Large intestine (tissue), 3 donors: ENCODE measurements at regions not wholly inside any gene's neighbourhood (a gene's known extent, or its start where the extent isn't known, plus 50 kb on each side); places are given as distances from the start of the nearest gene placed in this dataset.

Source experiments
- DNase-seq, 2 donors: peaks; one replicate each; pipeline versions ENCODE4 v3.0.0 to v3.0.0-alpha.2; 2013
- H3K27ac ChIP-seq: one replicate; pipeline ENCODE4 v1.5.1; 2013; ENCODE audit warnings: low read length
- H3K27me3 ChIP-seq: 2 replicates; pipeline ENCODE4 v1.6.1; 2013; ENCODE audit warnings: low read length; ENCODE audit not compliant: control insufficient read depth, insufficient read depth
- H3K36me3 ChIP-seq: 2 replicates; pipeline ENCODE4 v1.6.1; 2013; ENCODE audit warnings: low read length; ENCODE audit not compliant: control insufficient read depth, insufficient read depth
- H3K4me1 ChIP-seq: one replicate; pipeline ENCODE4 v1.6.1; 2013; ENCODE audit warnings: low read length; ENCODE audit not compliant: control insufficient read depth, insufficient read depth
- H3K4me3 ChIP-seq: one replicate; pipeline ENCODE4 v1.5.1; 2013; ENCODE audit warnings: low read length
- H3K9me3 ChIP-seq: one replicate; pipeline ENCODE4 v1.6.1; 2013; ENCODE audit warnings: mild to moderate bottlenecking, low read depth, low read length, moderate library complexity; ENCODE audit not compliant: control insufficient read depth
- WGBS: methylation state at CpG from one replicate; pipeline ENCODE4 v1.1.5; 2013; ENCODE audit warnings: low lambda C conversion rate; ENCODE audit not compliant: insufficient coverage; 5-methylcytosine and 5-hydroxymethylcytosine counted together

GRCh38 chr16:77553130-77553529 lies 118.3 kb upstream of the ADAMTS18 start:
- no peaks in the 10 kb centered on the region for H3K27me3 ChIP-seq
- no peak for DNase-seq
- no peaks in the 10 kb centered on the region for H3K9me3 ChIP-seq
- no peak overlapping the region for H3K4me3 ChIP-seq
- H3K4me1 ChIP-seq = no peaks in the 10 kb centered on the region
- WGBS = no CpG with 5 or more reads among the region's 9 CpGs
- no peak overlapping the region for H3K27ac ChIP-seq
- no peaks in the 10 kb centered on the region for H3K36me3 ChIP-seq

- no peaks in the 10 kb centered on the region for H3K9me3 ChIP-seq
- H3K27me3 ChIP-seq = no peaks in the 10 kb centered on the region
- no peak overlapping the region for H3K4me3 ChIP-seq
- WGBS = 88% methylated on average over 1 of the region's 1 CpG
- no peaks in the 10 kb centered on the region for H3K36me3 ChIP-seq
- no peak overlapping the region for H3K27ac ChIP-seq
- H3K4me1 ChIP-seq = no peaks in the 10 kb centered on the region
- DNase-seq = no peak
Measured at GRCh38 chr16:77555126-77555525, 120.3 kb upstream of the ADAMTS18 start.

GRCh38 chr16:77555791-77556190 lies 121.0 kb upstream of the ADAMTS18 start:
- Histone ChIP-seq H3K36me3 (no peaks in the 10 kb centered on the region), H3K4me3 (no peak overlapping the region), H3K9me3 (no peaks in the 10 kb centered on the region), H3K27ac (peak overlapping the region; percentile 11), H3K27me3 (no peaks in the 10 kb centered on the region), H3K4me1 (no peaks in the 10 kb centered on the region)
- WGBS = 71% methylated on average over 1 of the region's 12 CpGs
- no peak for DNase-seq

- Histone ChIP-seq H3K9me3 (no peaks in the 10 kb centered on the region), H3K36me3 (no peaks in the 10 kb centered on the region), H3K4me3 (no peak overlapping the region), H3K27me3 (no peaks in the 10 kb centered on the region), H3K27ac (no peak overlapping the region), H3K4me1 (no peaks in the 10 kb centered on the region)
- 0% methylated on average over 1 of the region's 10 CpGs for WGBS
- no peak for DNase-seq
Measured at GRCh38 chr16:77556201-77556873, 121.5 kb upstream of the ADAMTS18 start.

GRCh38 chr16:77557385-77557784 lies 122.6 kb upstream of the ADAMTS18 start:
- WGBS = no CpG with 5 or more reads among the region's 2 CpGs

GRCh38 chr16:77558786-77559185 lies 124.0 kb upstream of the ADAMTS18 start:
- Histone ChIP-seq H3K27ac (no peak overlapping the region), H3K36me3 (no peaks in the 10 kb centered on the region), H3K9me3 (no peaks in the 10 kb centered on the region), H3K27me3 (no peaks in the 10 kb centered on the region), H3K4me3 (no peak overlapping the region), H3K4me1 (no peaks in the 10 kb centered on the region)
- DNase-seq = no peak
- WGBS = no CpG with 5 or more reads among the region's 2 CpGs

More at GRCh38 chr16:77557385-77557784, 122.6 kb upstream of the ADAMTS18 start:
- no peaks in the 10 kb centered on the region for H3K4me1 ChIP-seq
- no peak overlapping the region for H3K4me3 ChIP-seq
- H3K27ac ChIP-seq = no peak overlapping the region
- no peak for DNase-seq
- H3K9me3 ChIP-seq = no peaks in the 10 kb centered on the region
- no peaks in the 10 kb centered on the region for H3K36me3 ChIP-seq
- H3K27me3 ChIP-seq = no peaks in the 10 kb centered on the region

GRCh38 chr16:77562497-77562896 lies 127.7 kb upstream of the ADAMTS18 start:
- Histone ChIP-seq H3K4me3 (no peak overlapping the region), H3K4me1 (no peaks in the 10 kb centered on the region), H3K27ac (no peak overlapping the region), H3K27me3 (no peaks in the 10 kb centered on the region), H3K9me3 (no peaks in the 10 kb centered on the region), H3K36me3 (no peaks in the 10 kb centered on the region)
- no peak for DNase-seq

- WGBS = no CpG with 5 or more reads among the region's 5 CpGs
- no peak for DNase-seq
- Histone ChIP-seq H3K27me3 (no peaks in the 10 kb centered on the region), H3K27ac (no peak overlapping the region), H3K36me3 (no peaks in the 10 kb centered on the region), H3K9me3 (no peaks in the 10 kb centered on the region), H3K4me1 (no peaks in the 10 kb centered on the region), H3K4me3 (no peak overlapping the region)
Measured at GRCh38 chr16:77564791-77565390, 130.1 kb upstream of the ADAMTS18 start.

- Histone ChIP-seq H3K36me3 (no peaks in the 10 kb centered on the region), H3K9me3 (no peaks in the 10 kb centered on the region), H3K4me1 (no peaks in the 10 kb centered on the region), H3K27me3 (no peaks in the 10 kb centered on the region), H3K4me3 (no peak overlapping the region), H3K27ac (no peak overlapping the region)
- no CpG with 5 or more reads among the region's 5 CpGs for WGBS
- no peak for DNase-seq
Measured at GRCh38 chr16:77569406-77569805, 134.6 kb upstream of the ADAMTS18 start.

GRCh38 chr16:77570574-77570973 lies 135.7 kb upstream of the ADAMTS18 start:
- Histone ChIP-seq H3K9me3 (no peaks in the 10 kb centered on the region), H3K27ac (no peak overlapping the region), H3K27me3 (no peaks in the 10 kb centered on the region), H3K4me3 (no peak overlapping the region), H3K4me1 (no peaks in the 10 kb centered on the region), H3K36me3 (no peaks in the 10 kb centered on the region)
- WGBS = 100% methylated on average over 1 of the region's 1 CpG
- no peak for DNase-seq
